ENCODE measurements at regions not wholly inside any gene's neighbourhood (a gene's known extent, or its start where the extent isn't known, plus 50 kb on each side); places are given as distances from the start of the nearest gene placed in this dataset.

DNA sequence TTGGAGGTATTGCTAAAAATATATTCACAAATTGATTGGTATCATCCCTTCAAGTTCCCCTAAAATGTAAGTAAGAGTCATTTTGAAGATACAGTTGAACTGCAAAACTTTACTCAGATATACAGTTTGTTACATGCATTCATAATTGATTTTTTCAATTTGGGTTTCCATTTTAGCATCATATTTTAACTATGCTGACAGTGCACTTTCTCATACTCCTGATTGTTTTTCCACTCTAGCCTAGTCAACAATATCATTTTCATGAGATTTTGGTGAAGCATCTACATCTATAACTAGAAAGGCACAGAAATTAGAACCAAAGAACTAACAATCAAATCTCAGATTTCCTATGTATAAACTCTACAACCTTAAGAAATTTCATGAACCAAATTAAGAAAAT lies 2850.4 kb upstream of the PCDH20 start:
- H3K4me1 ChIP-seq, result no peaks in the 10 kb centered on the region
- ATAC-seq (no peak), DNase-seq (no peak)
- no peak overlapping the region for H3K4me3 ChIP-seq
- intact Hi-C loops (cut with DNase I), result no loop called here
- H3K36me3 ChIP-seq (replicated peaks in 1 of 2; ENCODE audit: insufficient read depth in 1 of 2, low read depth in 2 of 2), result no peaks in the 10 kb centered on the region
- no peaks in the 10 kb centered on the region for H3K9me3 ChIP-seq
- no peaks in the 10 kb centered on the region for H3K27me3 ChIP-seq
- TF ChIP-seq, protein P1, sequence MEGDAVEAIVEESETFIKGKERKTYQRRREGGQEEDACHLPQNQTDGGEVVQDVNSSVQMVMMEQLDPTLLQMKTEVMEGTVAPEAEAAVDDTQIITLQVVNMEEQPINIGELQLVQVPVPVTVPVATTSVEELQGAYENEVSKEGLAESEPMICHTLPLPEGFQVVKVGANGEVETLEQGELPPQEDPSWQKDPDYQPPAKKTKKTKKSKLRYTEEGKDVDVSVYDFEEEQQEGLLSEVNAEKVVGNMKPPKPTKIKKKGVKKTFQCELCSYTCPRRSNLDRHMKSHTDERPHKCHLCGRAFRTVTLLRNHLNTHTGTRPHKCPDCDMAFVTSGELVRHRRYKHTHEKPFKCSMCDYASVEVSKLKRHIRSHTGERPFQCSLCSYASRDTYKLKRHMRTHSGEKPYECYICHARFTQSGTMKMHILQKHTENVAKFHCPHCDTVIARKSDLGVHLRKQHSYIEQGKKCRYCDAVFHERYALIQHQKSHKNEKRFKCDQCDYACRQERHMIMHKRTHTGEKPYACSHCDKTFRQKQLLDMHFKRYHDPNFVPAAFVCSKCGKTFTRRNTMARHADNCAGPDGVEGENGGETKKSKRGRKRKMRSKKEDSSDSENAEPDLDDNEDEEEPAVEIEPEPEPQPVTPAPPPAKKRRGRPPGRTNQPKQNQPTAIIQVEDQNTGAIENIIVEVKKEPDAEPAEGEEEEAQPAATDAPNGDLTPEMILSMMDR (IDR thresholded peaks at IDR 0.05), result no peak
- no peak for TF ChIP-seq POLR2A (IDR thresholded peaks at IDR 0.05)
- no peak overlapping the region for H3K27ac ChIP-seq

DNA sequence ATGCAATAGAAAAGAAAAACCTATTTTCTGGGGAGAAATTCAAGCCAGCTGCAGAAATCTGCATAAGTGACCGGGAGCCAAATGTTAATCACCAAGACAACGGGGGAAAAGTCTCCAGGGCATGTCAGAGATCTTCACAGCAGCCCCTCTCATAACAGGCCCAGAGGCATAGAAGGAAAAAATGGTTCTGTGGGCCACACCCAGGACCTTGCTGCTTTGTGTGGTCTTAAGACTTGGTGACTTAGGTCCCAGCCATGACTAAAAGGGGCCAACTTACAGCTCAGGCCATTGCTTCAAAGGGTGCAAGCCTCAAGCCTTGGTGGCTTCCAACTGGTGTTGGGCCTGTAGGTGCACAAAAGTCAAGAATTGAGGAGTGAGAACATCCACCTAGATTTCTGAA lies 2847.6 kb upstream of the PCDH20 start:
- 41 to 68% methylated on average over 2 of the region's 2 CpGs for WGBS, 2 donors
- ATAC-seq, result no peak

DNA sequence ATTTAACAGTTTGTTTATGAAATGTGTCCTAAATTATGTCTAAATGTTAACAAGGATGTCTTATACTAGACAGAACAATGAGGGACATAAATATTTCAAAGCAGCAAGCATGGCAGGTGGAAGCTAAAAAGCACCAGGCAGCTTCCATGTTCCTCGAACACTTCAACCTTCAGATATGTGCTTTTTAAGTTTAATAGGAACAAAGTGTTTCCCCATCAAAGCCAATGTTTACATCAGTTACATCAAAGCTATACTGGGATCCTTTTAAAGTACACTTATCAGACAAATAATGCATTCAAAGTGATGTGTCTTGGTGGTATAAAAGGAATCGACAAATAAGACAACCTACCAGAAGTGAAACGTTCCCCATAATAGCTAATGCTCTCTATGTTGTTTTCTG lies 2841.1 kb upstream of the PCDH20 start:
- Histone ChIP-seq H3K4me3 (no peak overlapping the region), H3K27me3 (no peaks in the 10 kb centered on the region), H3K4me1 (no peaks in the 10 kb centered on the region), H3K27ac (no peak overlapping the region), H3K9me3 (no peaks in the 10 kb centered on the region), H3K36me3 (replicated peaks in 1 of 2; ENCODE audit: insufficient read depth in 1 of 2, low read depth in 2 of 2) (no peaks in the 10 kb centered on the region)
- 44% methylated on average over 3 of the region's 3 CpGs for WGBS, 2 donors
- ATAC-seq (no peak), DNase-seq (no peak)
- intact Hi-C loops (cut with DNase I), result no loop called here
- TF ChIP-seq, protein P1 (IDR thresholded peaks at IDR 0.05), result no peak

More for the DNA sequence above, 2847.6 kb upstream of the PCDH20 start:
- no peak for DNase-seq
- no peaks in the 10 kb centered on the region for H3K9me3 ChIP-seq
- no peaks in the 10 kb centered on the region for H3K36me3 ChIP-seq (replicated peaks in 1 of 2; ENCODE audit: insufficient read depth in 1 of 2, low read depth in 2 of 2)
- no peak overlapping the region for H3K27ac ChIP-seq
- intact Hi-C loops (cut with DNase I), result no loop called here
- H3K4me3 ChIP-seq, result no peak overlapping the region
- TF ChIP-seq POLR2A (IDR thresholded peaks at IDR 0.05), result no peak
- TF ChIP-seq, protein P1 (IDR thresholded peaks at IDR 0.05), result no peak
- no peaks in the 10 kb centered on the region for H3K4me1 ChIP-seq
- H3K27me3 ChIP-seq, result no peaks in the 10 kb centered on the region

DNA sequence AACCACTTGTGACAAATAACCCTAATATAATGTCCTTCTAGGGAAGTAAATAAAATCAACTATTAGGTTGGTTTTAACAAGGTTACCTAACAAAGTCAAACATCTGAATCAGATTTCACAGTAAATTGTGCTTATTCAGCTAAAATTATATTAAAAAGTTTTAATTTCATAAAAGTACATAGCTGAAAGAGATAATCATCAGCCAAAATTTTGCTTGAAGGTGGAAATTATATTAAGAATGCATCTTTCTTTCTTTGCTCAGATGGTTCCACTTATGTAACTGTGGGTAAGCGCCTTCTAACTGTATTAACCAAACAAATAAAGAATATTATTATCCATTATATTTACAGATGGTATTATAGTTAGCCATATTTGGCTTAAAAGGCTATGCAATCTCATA lies 2840.3 kb upstream of the PCDH20 start:
- Histone ChIP-seq H3K27ac (no peak overlapping the region), H3K27me3 (no peaks in the 10 kb centered on the region), H3K9me3 (no peaks in the 10 kb centered on the region), H3K4me1 (no peaks in the 10 kb centered on the region), H3K36me3 (replicated peaks in 1 of 2; ENCODE audit: insufficient read depth in 1 of 2, low read depth in 2 of 2) (no peaks in the 10 kb centered on the region), H3K4me3 (no peak overlapping the region)
- 63 to 64% methylated on average over 1 of the region's 1 CpG for WGBS, 2 donors
- intact Hi-C loops (cut with DNase I), result no loop called here
- TF ChIP-seq POLR2A (IDR thresholded peaks at IDR 0.05), result no peak
- TF ChIP-seq, protein P1 (IDR thresholded peaks at IDR 0.05), result no peak
- ATAC-seq, result no peak
- no peak for DNase-seq

DNA sequence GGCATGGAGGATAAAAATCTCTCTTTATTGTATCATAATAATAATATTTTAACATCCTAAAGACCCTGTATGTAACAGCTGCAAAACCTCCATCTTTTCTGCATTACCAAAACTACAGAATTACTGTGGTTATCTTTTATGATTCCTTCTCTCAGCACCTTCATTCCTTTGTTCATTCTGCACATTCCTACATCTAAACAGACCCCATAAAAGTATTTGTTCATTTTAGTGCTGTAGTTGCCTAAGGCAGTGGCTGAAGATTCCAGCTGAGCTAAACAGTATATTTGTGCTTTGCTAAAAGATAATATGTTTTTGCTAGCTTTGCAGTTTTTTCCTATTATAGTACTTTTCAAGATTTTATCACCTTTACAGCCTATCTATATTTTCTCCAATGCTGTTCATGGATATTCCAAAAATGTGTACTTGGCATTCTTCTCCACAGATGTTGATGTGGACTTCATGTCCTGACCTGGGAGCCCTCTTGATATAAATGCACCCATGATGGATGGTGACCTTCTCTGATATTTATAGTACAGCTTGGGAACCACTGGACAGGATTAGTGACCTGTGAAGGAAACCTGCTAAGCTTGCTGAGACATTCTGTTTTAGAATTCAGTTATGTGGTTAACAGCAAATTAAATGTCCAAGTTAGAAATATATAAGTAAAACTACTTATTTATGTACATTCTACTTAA lies 2832.9 kb upstream of the PCDH20 start:
- intact Hi-C loops (cut with DNase I), result no loop called here
- no peaks in the 10 kb centered on the region for H3K36me3 ChIP-seq (replicated peaks in 1 of 2; ENCODE audit: insufficient read depth in 1 of 2, low read depth in 2 of 2)
- no peak for DNase-seq
- H3K4me3 ChIP-seq, result no peak overlapping the region
- H3K27ac ChIP-seq, result no peak overlapping the region
- H3K4me1 ChIP-seq, result no peaks in the 10 kb centered on the region
- H3K27me3 ChIP-seq, result no peaks in the 10 kb centered on the region
- TF ChIP-seq POLR2A (IDR thresholded peaks at IDR 0.05), result no peak
- H3K9me3 ChIP-seq, result no peaks in the 10 kb centered on the region
- ATAC-seq, result no peak
